GM23248 (cell line): ENCODE measurements at regions not wholly inside any gene's neighbourhood (a gene's known extent, or its start where the extent isn't known, plus 50 kb on each side); places are given as distances from the start of the nearest gene placed in this dataset.

ENCODE experiments used
- DNase-seq: peaks from one replicate; pipeline ENCODE4 v3.0.0-alpha.2; 2015
- H2AFZ ChIP-seq: fragments of 200-600 bp; sonication (generic); 2 replicates; pipeline ENCODE4 v1.6.1; 2016; ENCODE audit warnings: antibody characterized with exemption
- H3F3A ChIP-seq: fragments of 200-600 bp; sonication (generic); 2 replicates; pipeline ENCODE4 v1.6.1; 2016; ENCODE audit warnings: mild to moderate bottlenecking, antibody characterized with exemption, mixed run types; ENCODE audit not compliant: insufficient read depth
- H3K27ac ChIP-seq: fragments of 200-600 bp; sonication (generic); 2 replicates; pipeline ENCODE4 v1.5.1; 2016; ENCODE audit warnings: mild to moderate bottlenecking
- H3K27me3 ChIP-seq: fragments of 200-600 bp; sonication (generic); replicated peaks from 2 replicates; pipeline ENCODE4 v1.6.1; 2016; ENCODE audit warnings: mild to moderate bottlenecking; ENCODE audit not compliant: insufficient read depth
- H3K36me3 ChIP-seq: fragments of 200-600 bp; sonication (generic); 2 replicates; pipeline ENCODE4 v1.6.1; 2016; ENCODE audit warnings: low read depth, mild to moderate bottlenecking
- H3K4me1 ChIP-seq: fragments of 200-600 bp; sonication (generic); 2 replicates; pipeline ENCODE4 v1.6.1; 2016; ENCODE audit warnings: mild to moderate bottlenecking; ENCODE audit not compliant: insufficient read depth
- H3K4me2 ChIP-seq: fragments of 200-600 bp; sonication (generic); one replicate; pipeline ENCODE4 v1.6.1; 2016; ENCODE audit warnings: mild to moderate bottlenecking; ENCODE audit not compliant: unreplicated experiment
- H3K4me3 ChIP-seq: fragments of 200-600 bp; sonication (generic); 2 replicates; pipeline ENCODE4 v1.5.1; 2016; ENCODE audit warnings: mild to moderate bottlenecking
- H3K79me2 ChIP-seq: fragments of 200-600 bp; sonication (generic); 2 replicates; pipeline ENCODE4 v1.6.1; 2016; ENCODE audit warnings: mild to moderate bottlenecking; ENCODE audit not compliant: insufficient read depth
- H3K9ac ChIP-seq: fragments of 200-600 bp; sonication (generic); 2 replicates; pipeline ENCODE4 v1.6.1; 2016; ENCODE audit warnings: mild to moderate bottlenecking
- H3K9me2 ChIP-seq: fragments of 200-600 bp; sonication (generic); 2 replicates; pipeline ENCODE4 v1.6.1; 2016; ENCODE audit warnings: mixed run types, mild to moderate bottlenecking, moderate library complexity; ENCODE audit not compliant: insufficient read depth
- H3K9me3 ChIP-seq: fragments of 200-600 bp; sonication (generic); one replicate; pipeline ENCODE4 v1.6.1; 2017; ENCODE audit warnings: low read depth
- H4K20me1 ChIP-seq: fragments of 200-600 bp; sonication (generic); 2 replicates; pipeline ENCODE4 v1.6.0; 2016; ENCODE audit not compliant: insufficient read depth
- EZH2 ChIP-seq: fragments of 200-600 bp; sonication (generic); IDR thresholded peaks from 2 replicates; pipeline ENCODE4 v1.6.1; 2018; ENCODE audit warnings: antibody characterized with exemption, mild to moderate bottlenecking; ENCODE audit not compliant: insufficient read depth, poor library complexity, severe bottlenecking
- EZH2phosphoT487 ChIP-seq: fragments of 200-600 bp; sonication (generic); IDR thresholded peaks from 2 replicates; pipeline ENCODE4 v1.6.1; 2018; ENCODE audit warnings: antibody characterized with exemption, moderate library complexity, mild to moderate bottlenecking, low read depth; ENCODE audit not compliant: insufficient read depth
- WGBS, 2 experiments: methylation state at CpG; one replicate each; pipeline ENCODE4 v1.1.6; 2015 to 2017; ENCODE audit warnings: low lambda C conversion rate in 2 of 2, low coverage in 1 of 2; ENCODE audit errors: missing lambda C conversion rate in 2 of 2; 5-methylcytosine and 5-hydroxymethylcytosine counted together
- in situ Hi-C: fragments of 300-500 bp; cut with MboI; formaldehyde crosslinking; loops from 2 replicates; pipeline ENCODE4 v1.15.0; 2020

GRCh38 chr17:55634702-55635101 is 88.0 kb downstream of the TMEM100 start:
- Histone ChIP-seq H3K9me2 (no peaks in the 10 kb centered on the region), H3K4me2 (peak overlapping the region; percentile 70), H3F3A (no peaks in the 10 kb centered on the region), H3K27me3 (no peaks in the 10 kb centered on the region), H3K9ac (no peak overlapping the region), H2AFZ (peak overlapping the region; percentile 47; the same call in 1 of the 2 replicates), H4K20me1 (no peaks in the 10 kb centered on the region), H3K79me2 (no peaks in the 10 kb centered on the region), H3K9me3 (no peaks in the 10 kb centered on the region), H3K4me3 (peak overlapping the region; percentile 46; the same call in 1 of the 2 replicates), H3K27ac (no peak overlapping the region), H3K4me1 (no peaks in the 10 kb centered on the region; the same call in 1 of the 2 replicates), H3K36me3 (no peaks in the 10 kb centered on the region)
- 88 to 90% methylated on average over 3 of the region's 3 CpGs for WGBS, 2 experiments
- TF ChIP-seq EZH2 (no peak), EZH2phosphoT487 (no peak)
- in situ Hi-C loops, result no loop called here
- DNase-seq, result no peak

- 23 to 28% methylated on average over 2 of the region's 2 CpGs for WGBS, 2 experiments
- Histone ChIP-seq H3K9me3 (no peaks in the 10 kb centered on the region), H3K4me2 (no peak overlapping the region), H3K36me3 (no peaks in the 10 kb centered on the region), H3K4me1 (no peaks in the 10 kb centered on the region; the same call in 1 of the 2 replicates), H3K27ac (no peak overlapping the region), H3K4me3 (no peak overlapping the region), H3K9ac (no peak overlapping the region), H3K79me2 (no peaks in the 10 kb centered on the region), H3K27me3 (peaks cover 4% of the 10 kb centered on the region; the same call in 1 of the 2 replicates), H4K20me1 (no peaks in the 10 kb centered on the region), H3K9me2 (no peaks in the 10 kb centered on the region), H3F3A (no peaks in the 10 kb centered on the region), H2AFZ (no peak overlapping the region)
- in situ Hi-C loops, result no loop called here
- no peak for TF ChIP-seq EZH2phosphoT487
- no peak for TF ChIP-seq EZH2
- peak; percentile 29 for DNase-seq
These were observed 89.8 kb downstream of the TMEM100 start for GRCh38 chr17:55632893-55633292.

DNA sequence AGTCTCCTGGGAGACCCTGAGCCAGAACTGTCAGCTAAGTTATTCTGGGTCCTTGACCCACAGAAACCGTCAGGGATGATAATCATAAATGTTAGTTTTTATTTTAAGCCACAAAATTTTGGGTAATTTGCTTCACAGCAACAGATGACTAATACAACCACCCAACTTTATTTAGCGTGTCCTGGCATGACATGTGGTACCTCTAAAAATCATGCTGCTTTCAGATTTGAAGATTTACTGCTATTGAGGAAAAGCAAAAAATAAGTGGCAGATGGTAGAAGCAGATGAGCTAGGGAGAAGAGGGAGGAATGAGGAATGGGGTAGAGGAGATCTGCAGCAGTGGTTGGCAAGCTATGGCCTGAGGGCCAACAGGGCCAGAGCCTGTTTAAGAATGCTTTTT is 90.4 kb downstream of the TMEM100 start:
- Histone ChIP-seq H3K4me3 (no peak overlapping the region), H3K9me2 (no peaks in the 10 kb centered on the region), H2AFZ (no peak overlapping the region), H3K36me3 (no peaks in the 10 kb centered on the region), H3K27me3 (peaks cover 4% of the 10 kb centered on the region; the same call in 1 of the 2 replicates), H3K9me3 (no peaks in the 10 kb centered on the region), H3K27ac (no peak overlapping the region), H3K79me2 (no peaks in the 10 kb centered on the region), H3K4me2 (no peak overlapping the region), H4K20me1 (no peaks in the 10 kb centered on the region), H3K4me1 (no peaks in the 10 kb centered on the region; the same call in 1 of the 2 replicates), H3F3A (no peaks in the 10 kb centered on the region), H3K9ac (no peak overlapping the region)
- in situ Hi-C loops, result no loop called here
- TF ChIP-seq EZH2 (no peak), EZH2phosphoT487 (no peak)
- DNase-seq, result no peak
- 56 to 62% methylated on average over 2 of the region's 2 CpGs for WGBS, 2 experiments

DNA sequence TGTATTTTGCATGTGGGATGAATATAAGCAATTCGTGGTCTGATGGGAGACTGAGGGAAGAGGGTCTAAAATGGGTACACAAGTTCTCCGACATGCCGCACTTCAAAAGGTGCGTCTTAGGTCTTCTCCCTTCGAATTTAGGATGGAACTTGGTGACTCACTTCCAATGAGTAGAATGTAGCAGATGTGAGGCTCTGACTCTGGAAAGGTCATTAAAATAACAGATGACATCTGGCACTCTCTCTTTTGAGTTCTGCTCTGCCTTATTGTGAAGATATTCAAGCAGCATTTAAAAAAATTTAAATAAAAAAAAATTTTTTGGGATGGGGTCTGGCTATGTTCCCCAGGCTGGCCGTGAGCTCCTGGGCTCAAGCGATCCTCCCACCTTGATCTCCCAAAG is 92.7 kb downstream of the TMEM100 start:
- Histone ChIP-seq H3K79me2 (no peaks in the 10 kb centered on the region), H3K9me2 (no peaks in the 10 kb centered on the region), H3K9ac (no peak overlapping the region), H3K27ac (no peak overlapping the region), H4K20me1 (no peaks in the 10 kb centered on the region), H3K36me3 (no peaks in the 10 kb centered on the region), H3K4me1 (no peaks in the 10 kb centered on the region; the same call in 1 of the 2 replicates), H2AFZ (no peak overlapping the region), H3K4me3 (no peak overlapping the region), H3K9me3 (no peaks in the 10 kb centered on the region), H3K4me2 (no peak overlapping the region), H3F3A (no peaks in the 10 kb centered on the region), H3K27me3 (peaks cover 4% of the 10 kb centered on the region; the same call in 1 of the 2 replicates)
- DNase-seq, result no peak
- in situ Hi-C loops, result no loop called here
- TF ChIP-seq EZH2phosphoT487 (no peak), EZH2 (no peak)
- 45 to 52% methylated on average over 7 of the region's 7 CpGs for WGBS, 2 experiments

- Histone ChIP-seq H3K27me3 (peaks cover 4% of the 10 kb centered on the region; the same call in 1 of the 2 replicates), H3K9ac (no peak overlapping the region), H2AFZ (no peak overlapping the region), H3F3A (no peaks in the 10 kb centered on the region), H3K79me2 (no peaks in the 10 kb centered on the region), H3K4me1 (no peaks in the 10 kb centered on the region), H3K36me3 (no peaks in the 10 kb centered on the region), H4K20me1 (no peaks in the 10 kb centered on the region), H3K4me3 (no peak overlapping the region), H3K27ac (no peak overlapping the region), H3K4me2 (no peak overlapping the region), H3K9me2 (no peaks in the 10 kb centered on the region), H3K9me3 (no peaks in the 10 kb centered on the region)
- DNase-seq, result no peak
- TF ChIP-seq EZH2 (no peak), EZH2phosphoT487 (no peak)
- in situ Hi-C loops, result no loop called here
These were observed 97.1 kb downstream of the TMEM100 start for GRCh38 chr17:55625521-55625920.
